Mesenteric fat pad (tissue), 1 donor: ENCODE measurements at regions not wholly inside any gene's neighbourhood (a gene's known extent, or its start where the extent isn't known, plus 50 kb on each side); places are given as distances from the start of the nearest gene placed in this dataset.
"Not testable (repeated sequence)": the region's sequence is repeated elsewhere in the genome, so short reads cannot be mapped to it uniquely, and the experiment has no call there.

ENCODE experiments used
- DNase-seq: peaks from one replicate; pipeline ENCODE4 v3.0.0-alpha.2; 2020; ENCODE audit warnings: low spot score
- donor health status: DM: yes; HTN: yes; CAD: no.

DNA sequence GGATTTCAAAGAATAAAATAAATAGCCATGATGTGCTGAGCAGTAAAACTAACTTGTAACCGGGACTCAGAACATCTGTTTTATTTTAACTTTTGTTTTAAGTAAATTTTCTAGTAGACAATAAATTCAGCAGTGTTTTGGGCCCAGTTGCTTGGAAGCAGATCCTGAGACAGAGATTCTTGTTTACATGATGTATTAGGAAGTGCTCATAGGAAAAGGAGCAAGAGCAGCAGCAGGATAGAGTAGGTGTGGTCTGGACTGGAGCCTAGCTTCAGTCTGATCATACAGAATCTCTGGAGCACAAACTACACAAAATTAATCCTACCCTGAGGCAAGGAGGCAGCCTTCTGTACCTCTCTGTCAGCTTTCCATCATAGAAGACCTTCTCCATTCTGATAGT lies 139.2 kb upstream of the CCNH start:
- DNase-seq = no peak

DNA sequence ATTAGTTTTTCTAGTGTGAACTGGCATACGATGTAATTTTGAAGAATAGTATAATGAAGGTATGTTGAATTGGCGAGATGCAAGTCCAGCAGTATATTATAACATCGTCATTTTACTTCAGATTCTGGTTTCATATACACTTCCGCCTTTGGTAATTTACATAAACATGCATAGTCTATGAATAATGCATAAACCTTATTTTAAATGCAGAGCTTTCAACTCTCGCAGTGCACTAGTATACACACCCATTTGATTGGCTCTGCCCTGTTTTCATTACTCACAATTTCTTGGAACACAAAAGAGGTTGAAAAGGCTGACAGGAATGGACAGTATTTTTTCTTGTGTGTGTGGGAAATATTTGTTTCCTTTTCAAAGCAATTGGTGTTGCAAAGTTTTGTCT lies 128.9 kb upstream of the CCNH start:
- DNase-seq = no peak

DNA sequence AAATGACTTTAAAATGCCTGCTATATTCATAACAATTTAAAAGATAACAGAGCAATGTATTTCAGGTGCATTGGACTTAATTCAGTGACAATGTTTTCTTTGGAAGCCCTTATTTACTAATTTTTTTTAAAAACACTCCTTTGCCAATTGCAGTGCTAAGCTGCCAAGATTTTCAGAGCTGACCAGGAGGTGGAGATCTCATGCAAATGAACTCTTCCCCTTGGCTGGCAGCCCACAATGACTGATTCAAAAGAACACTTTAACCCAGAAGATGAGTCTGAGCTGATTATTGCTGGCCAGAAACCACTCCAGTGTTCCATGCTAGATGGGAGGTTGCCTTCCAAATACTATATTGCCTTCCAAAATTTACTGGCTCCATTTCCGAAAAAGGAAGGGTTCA lies 128.3 kb upstream of the CCNH start:
- DNase-seq = no peak

DNA sequence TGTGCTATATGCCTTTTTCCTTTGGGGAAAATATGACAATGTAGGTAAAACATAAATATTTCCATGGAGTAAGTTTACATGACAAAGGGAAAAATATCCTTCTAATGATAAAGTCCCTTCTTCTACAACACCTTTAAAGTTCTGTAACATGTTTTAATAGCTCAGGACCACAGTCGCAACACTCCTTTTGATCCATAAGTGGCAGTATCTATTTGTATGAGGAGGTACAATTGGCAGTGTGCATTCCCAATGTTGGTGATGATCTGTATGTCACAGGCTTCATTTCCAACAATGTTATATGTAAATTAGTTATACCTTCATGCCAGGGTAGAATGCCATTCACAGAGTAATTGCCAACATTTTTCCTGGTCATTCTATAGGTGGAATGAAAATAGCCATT lies 127.1 kb upstream of the CCNH start:
- no peak for DNase-seq

DNA sequence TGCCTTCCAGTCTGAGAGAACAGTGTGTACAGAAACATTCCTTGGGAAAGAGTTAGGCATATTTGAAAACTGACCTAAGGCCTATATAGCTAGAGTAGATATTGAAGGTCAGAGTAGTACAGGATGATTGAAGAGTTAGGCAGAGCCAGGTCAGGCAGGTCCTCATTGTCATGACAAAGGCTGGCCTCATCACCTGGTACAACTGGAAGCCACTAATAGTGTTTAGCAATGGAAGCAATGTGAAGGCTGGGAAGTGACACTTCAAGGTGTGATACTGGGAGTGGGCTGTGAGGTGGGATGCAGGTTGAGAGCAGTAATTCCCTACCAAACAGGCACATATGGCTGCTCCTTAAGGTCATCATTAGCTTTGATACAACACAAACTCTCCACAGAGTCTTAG lies 123.6 kb upstream of the CCNH start:
- no peak for DNase-seq

DNA sequence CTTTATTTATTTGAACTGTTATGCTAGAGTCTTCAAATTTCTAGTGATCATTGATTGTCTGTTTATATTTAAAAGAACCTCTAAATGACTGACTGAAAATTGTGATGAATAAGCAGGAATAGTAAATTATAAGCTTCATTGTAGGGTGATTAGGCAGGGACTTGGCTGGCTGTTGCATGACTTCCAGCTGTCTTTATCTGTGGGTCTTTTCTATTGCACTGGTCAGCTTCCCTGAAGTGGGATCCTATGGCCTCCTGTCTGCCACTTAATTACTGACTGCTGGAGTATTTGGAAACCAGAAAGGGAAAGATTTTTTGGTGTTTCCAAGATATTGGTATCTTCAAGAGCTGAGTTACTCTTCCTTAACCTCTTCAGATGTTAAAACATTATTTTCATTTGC lies 123.0 kb upstream of the CCNH start:
- no peak for DNase-seq

DNA sequence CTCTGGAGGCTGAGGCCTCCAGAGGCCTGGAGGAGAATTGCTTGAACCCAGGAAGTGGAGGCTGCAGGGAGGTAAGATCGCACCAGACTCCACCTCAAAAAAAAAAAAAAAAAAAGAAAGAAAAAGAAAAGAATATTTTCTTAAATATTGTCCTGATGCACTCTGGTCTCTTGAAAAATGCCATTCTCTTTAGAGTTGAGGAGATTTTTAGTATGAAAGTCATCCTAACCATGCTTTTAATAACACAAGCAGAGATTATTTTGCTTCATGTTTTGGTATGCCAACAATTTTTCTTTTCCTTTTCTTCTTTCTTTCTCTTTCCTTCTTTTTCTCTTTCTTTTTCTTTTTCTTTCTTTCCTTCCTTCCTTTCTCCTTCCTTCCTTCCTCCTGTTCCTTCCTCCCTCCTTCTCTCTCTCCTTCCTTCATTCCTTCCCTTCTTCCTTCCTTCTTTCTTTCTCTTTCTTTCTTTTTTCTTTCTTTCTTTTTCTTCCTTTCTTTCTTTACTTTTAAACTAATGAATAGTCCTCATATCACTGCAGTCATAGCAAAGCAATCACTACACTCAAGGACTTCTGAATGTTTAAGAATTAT lies 116.9 kb upstream of the CCNH start:
- no peak for DNase-seq

DNA sequence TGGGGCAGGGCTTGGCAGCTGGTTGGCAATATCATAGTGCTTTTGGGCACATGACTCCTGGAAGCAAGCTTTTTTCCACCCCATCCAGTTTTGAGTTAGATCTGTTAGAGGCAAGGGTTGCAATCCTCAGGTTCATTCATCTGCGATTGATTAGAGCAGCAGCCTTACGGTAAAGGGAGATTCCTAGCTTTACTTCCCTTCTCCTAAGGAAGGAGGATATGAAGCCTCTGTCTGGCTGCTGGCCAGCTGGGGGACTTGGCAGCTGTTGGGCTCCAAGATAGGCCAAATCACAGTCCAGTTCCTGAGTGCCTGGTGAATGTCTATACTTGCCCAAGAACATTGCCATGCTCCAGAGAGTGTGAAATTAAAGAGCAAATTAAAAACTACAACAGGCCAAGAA lies 113.4 kb upstream of the CCNH start:
- DNase-seq = no peak

DNA sequence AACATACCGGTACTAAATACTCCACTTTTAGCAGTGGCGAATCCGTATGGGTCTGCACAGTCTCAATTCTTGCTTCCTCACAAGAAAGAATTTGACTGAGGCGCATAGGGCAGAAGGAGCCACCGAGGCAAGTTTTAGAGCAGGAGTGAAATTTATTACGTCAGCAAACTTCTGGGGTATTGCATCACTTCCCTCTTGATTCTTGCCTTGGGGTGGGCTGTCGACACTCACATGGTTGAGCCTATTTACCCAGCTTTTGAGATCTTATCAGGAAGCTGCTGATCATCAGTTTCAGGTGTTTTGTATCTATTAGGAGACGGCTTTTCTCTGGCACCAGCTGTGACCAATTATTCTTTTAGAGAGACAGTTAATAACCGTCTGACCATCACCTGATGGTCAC lies 111.5 kb upstream of the CCNH start:
- no peak for DNase-seq

DNA sequence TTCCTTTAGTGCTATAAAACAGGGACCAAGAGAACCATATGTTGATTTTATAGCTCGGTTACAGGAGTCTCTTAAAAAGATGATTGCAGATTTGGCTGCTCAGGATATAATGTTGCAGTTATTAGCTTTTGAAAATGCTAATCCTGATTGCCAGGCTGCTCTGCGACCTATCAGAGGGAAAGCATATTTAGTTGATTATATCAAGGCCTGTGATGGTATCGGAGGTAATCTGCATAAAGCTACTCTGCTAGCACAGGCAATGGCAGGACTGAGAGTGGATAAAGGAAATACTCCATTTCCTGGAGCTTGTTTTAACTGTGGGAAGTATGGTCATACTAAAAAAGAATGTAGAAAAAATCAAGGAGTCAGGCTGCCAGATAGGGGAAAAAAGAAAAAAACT lies 99.0 kb upstream of the CCNH start:
- DNase-seq = not testable (repeated sequence)

DNA sequence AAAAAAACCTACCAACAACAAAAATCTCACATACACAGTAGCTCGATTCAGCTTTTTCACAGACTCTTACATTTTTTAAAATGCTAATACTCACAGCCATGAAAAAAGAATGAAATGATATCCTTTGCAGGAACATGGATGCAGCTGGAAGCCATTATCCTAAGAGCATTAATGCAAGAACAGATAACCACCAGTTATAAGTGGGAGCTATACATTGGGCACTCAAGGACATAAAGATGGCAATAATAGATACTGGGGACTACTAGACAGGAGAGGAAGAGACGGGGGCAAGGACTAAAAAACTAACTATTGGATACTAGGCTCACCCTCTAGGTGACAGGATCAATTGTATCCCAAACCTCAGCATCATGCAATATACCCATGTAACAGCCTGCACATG lies 90.3 kb upstream of the CCNH start:
- DNase-seq = no peak

DNA sequence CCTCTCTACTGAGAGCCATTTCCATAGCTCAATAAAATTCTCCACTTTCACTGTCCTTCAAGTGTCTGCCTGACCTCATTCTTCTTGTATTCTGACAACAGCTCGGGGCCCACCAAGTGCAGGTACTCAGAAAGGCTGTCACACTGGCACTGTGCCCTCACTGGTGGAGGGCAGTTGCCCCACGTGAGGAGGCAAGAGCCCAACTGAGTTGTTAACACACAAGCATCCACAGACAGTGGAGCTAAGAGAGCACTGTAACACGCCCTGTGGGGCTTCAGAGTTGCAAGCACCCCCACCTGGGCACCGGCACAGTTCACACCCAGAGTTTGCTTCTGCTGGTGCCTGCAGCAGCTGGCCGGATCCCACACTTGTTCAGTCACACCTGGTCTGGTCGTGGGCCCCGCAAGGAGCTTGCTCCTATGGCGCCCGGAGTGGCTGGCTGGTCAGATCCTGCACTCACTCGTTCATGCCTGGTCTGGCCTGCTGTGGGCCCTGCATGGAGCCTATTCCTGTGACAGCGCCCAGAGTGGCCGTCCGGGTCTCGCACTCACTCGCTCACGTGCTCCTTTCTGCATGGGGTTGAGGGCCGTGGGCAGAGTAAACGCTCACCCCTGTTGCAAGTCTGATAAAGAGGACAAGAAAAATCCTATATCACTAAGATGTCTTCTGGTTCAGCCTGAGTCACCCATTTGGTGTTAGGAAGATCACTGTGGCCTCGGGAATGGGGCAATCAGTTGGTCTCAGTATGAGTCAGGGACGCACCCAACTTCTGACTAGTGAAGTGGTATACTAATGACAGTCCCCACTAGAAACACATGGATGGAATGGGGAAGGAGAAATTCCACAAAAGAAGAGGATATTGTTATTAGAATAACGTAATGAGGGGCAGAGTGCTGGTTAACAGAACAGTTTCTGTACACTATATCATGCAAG lies 87.0 kb upstream of the CCNH start:
- DNase-seq = no peak
